ENCODE measurements at regions not wholly inside any gene's neighbourhood (a gene's known extent, or its start where the extent isn't known, plus 50 kb on each side); places are given as distances from the start of the nearest gene placed in this dataset.

DNA sequence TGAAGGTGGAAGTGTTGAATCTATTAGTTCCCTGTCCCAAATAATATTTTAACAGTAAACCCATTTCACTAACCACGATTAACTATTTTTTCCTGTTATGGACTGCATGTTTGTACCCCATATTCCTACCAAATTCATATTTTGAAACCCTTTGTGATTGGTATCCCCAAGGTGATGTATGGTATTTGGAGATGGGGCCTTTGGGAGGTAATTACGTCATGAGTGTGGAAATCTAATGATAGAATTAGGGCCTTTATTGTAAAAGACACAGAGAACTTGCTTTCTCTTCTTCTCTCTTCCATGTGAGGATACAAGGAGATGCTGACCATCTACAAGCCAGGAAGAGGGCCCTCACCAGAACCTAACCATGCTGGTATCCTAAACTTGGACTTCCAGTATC, 744.7 kb downstream of the DTWD2 start:
- no peaks in the 10 kb centered on the region for H3K79me2 ChIP-seq (ENCODE audit: low read length)
- H3K4me1 ChIP-seq (ENCODE audit: low read length): no peaks in the 10 kb centered on the region
- H3K27me3 ChIP-seq (replicated peaks; ENCODE audit: insufficient read depth, low read length): no peaks in the 10 kb centered on the region
- no peaks in the 10 kb centered on the region for H3K9me3 ChIP-seq (replicated peaks; ENCODE audit: insufficient read depth, low read length)
- H3K27ac ChIP-seq (ENCODE audit: low read length): no peak overlapping the region
- H3K36me3 ChIP-seq (replicated peaks; ENCODE audit: insufficient read depth, low read length): no peaks in the 10 kb centered on the region
- no peaks in the 10 kb centered on the region for H4K20me1 ChIP-seq (ENCODE audit: insufficient read depth, low read length)
- no peaks in the 10 kb centered on the region for H3K9me2 ChIP-seq (replicated peaks; ENCODE audit: insufficient read depth, low read length)
- H3F3A ChIP-seq (ENCODE audit: insufficient read depth, low read length): no peaks in the 10 kb centered on the region
- no peak overlapping the region for H2AFZ ChIP-seq (ENCODE audit: low read length)
- no peak overlapping the region for H3K4me3 ChIP-seq (ENCODE audit: low read length)
- no peak for TF ChIP-seq EZH2 (optimal IDR thresholded peaks at IDR 0.05; ENCODE audit: low read depth, low read length)
- no peak for TF ChIP-seq EZH2phosphoT487 (IDR thresholded peaks at IDR 0.05; ENCODE audit: low read length)
- TF ChIP-seq, protein P1, sequence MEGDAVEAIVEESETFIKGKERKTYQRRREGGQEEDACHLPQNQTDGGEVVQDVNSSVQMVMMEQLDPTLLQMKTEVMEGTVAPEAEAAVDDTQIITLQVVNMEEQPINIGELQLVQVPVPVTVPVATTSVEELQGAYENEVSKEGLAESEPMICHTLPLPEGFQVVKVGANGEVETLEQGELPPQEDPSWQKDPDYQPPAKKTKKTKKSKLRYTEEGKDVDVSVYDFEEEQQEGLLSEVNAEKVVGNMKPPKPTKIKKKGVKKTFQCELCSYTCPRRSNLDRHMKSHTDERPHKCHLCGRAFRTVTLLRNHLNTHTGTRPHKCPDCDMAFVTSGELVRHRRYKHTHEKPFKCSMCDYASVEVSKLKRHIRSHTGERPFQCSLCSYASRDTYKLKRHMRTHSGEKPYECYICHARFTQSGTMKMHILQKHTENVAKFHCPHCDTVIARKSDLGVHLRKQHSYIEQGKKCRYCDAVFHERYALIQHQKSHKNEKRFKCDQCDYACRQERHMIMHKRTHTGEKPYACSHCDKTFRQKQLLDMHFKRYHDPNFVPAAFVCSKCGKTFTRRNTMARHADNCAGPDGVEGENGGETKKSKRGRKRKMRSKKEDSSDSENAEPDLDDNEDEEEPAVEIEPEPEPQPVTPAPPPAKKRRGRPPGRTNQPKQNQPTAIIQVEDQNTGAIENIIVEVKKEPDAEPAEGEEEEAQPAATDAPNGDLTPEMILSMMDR (IDR thresholded peaks at IDR 0.05; ENCODE audit: low read length): no peak
- no peak overlapping the region for H3K4me2 ChIP-seq (ENCODE audit: low read depth, low read length)
- no peak overlapping the region for H3K9ac ChIP-seq (ENCODE audit: low read length)
- DNase-seq: no peak

DNA sequence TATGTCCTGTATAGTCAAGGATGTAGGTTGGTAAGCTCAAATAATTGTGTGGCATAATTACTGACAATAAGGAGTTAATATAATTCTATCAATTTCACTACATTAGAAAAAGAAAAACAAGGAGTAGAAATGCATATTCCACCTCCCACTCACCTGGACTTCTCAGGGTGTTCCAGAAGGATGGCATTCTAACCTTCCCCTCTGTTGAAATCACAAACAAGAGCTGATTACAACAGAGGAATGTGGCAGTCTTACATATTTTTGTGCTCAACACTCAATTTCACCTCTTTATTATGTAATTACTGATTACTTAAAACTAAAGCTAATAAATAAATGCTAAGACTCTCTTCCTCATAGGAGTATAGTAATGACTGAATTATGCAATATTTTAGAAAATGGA, 745.3 kb downstream of the DTWD2 start:
- Histone ChIP-seq H2AFZ (ENCODE audit: low read length) (no peak overlapping the region), H3K36me3 (replicated peaks; ENCODE audit: insufficient read depth, low read length) (no peaks in the 10 kb centered on the region), H3K4me3 (ENCODE audit: low read length) (no peak overlapping the region), H3K4me2 (ENCODE audit: low read depth, low read length) (no peak overlapping the region), H4K20me1 (ENCODE audit: insufficient read depth, low read length) (no peaks in the 10 kb centered on the region), H3K9ac (ENCODE audit: low read length) (no peak overlapping the region), H3K27me3 (replicated peaks; ENCODE audit: insufficient read depth, low read length) (no peaks in the 10 kb centered on the region), H3K4me1 (ENCODE audit: low read length) (no peaks in the 10 kb centered on the region), H3K27ac (ENCODE audit: low read length) (no peak overlapping the region), H3K9me3 (replicated peaks; ENCODE audit: insufficient read depth, low read length) (no peaks in the 10 kb centered on the region), H3K79me2 (ENCODE audit: low read length) (no peaks in the 10 kb centered on the region), H3K9me2 (replicated peaks; ENCODE audit: insufficient read depth, low read length) (no peaks in the 10 kb centered on the region), H3F3A (ENCODE audit: insufficient read depth, low read length) (no peaks in the 10 kb centered on the region)
- DNase-seq: no peak
- TF ChIP-seq EZH2 (optimal IDR thresholded peaks at IDR 0.05; ENCODE audit: low read depth, low read length) (no peak), EZH2phosphoT487 (IDR thresholded peaks at IDR 0.05; ENCODE audit: low read length) (no peak)
- TF ChIP-seq, protein P1 (IDR thresholded peaks at IDR 0.05; ENCODE audit: low read length): no peak

DNA sequence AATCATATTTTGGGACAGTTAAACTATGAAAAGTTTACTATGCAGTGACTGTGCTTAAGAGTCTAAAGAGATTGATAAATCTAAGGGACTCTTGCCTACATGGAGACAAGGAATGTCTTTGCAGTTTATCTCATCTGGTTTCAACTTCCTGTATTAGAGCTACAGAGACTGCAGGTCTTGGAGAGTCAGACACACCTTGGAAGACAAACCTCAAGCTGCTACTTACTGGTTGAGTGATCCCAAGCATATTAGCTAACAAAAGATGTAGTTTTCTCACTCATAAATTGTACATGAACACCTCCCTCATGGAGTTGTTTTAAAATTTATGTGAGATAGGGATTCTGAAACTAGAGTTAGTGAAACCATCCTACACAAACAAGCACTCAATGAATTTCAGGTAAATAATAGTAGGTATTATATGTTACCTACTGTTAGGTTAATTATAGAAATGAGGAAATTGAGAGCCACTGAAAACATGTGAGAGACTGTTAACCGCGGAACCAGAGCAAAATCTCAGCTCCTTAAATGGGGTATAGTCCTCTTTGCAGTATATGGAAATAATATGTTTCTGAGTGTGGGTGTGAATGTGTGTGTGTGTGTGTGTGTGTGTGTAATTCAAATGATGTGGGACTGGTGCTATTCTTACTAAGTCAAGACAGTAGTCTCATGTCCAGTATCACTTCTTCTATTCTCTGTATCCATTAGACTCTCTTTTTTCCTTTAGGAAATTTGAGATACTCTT, 752.1 kb downstream of the DTWD2 start:
- H3K9me2 ChIP-seq (replicated peaks; ENCODE audit: insufficient read depth, low read length): no peaks in the 10 kb centered on the region
- H3K79me2 ChIP-seq (ENCODE audit: low read length): no peaks in the 10 kb centered on the region
- H3K9ac ChIP-seq (ENCODE audit: low read length): no peak overlapping the region
- H3K9me3 ChIP-seq (replicated peaks; ENCODE audit: insufficient read depth, low read length): no peaks in the 10 kb centered on the region
- peak; percentile 62 for DNase-seq
- H2AFZ ChIP-seq (ENCODE audit: low read length): no peak overlapping the region
- peak overlapping the region; percentile 2; the same call in 1 of the 2 replicates for H3K4me2 ChIP-seq (ENCODE audit: low read depth, low read length)
- H3K4me1 ChIP-seq (ENCODE audit: low read length): peaks cover 8% of the 10 kb centered on the region; the same call in 1 of the 2 replicates
- H4K20me1 ChIP-seq (ENCODE audit: insufficient read depth, low read length): no peaks in the 10 kb centered on the region
- no peaks in the 10 kb centered on the region for H3K27me3 ChIP-seq (replicated peaks; ENCODE audit: insufficient read depth, low read length)
- no peak overlapping the region for H3K4me3 ChIP-seq (ENCODE audit: low read length)
- H3K27ac ChIP-seq (ENCODE audit: low read length): peak overlapping the region; percentile 14; the same call in 1 of the 2 replicates
- TF ChIP-seq, protein P1 (IDR thresholded peaks at IDR 0.05; ENCODE audit: low read length): no peak
- TF ChIP-seq EZH2phosphoT487 (IDR thresholded peaks at IDR 0.05; ENCODE audit: low read length) (no peak), EZH2 (optimal IDR thresholded peaks at IDR 0.05; ENCODE audit: low read depth, low read length) (no peak)
- H3K36me3 ChIP-seq (replicated peaks; ENCODE audit: insufficient read depth, low read length): no peaks in the 10 kb centered on the region
- H3F3A ChIP-seq (ENCODE audit: insufficient read depth, low read length): no peaks in the 10 kb centered on the region
